Vagina (tissue), 2 donors: ENCODE measurements at regions not wholly inside any gene's neighbourhood (a gene's known extent, or its start where the extent isn't known, plus 50 kb on each side); places are given as distances from the start of the nearest gene placed in this dataset.

Experiments used
- DNase-seq, 2 donors: peaks; one replicate each; pipeline ENCODE4 v3.0.0-alpha.2; 2017; ENCODE audit errors: extremely low spot score in 2 of 2
- H3K27ac ChIP-seq: fragments of 200-600 bp; sonication (generic); one replicate; pipeline ENCODE4 v1.5.1; 2019
- H3K27me3 ChIP-seq: fragments of 200-600 bp; sonication (generic); one replicate; pipeline ENCODE4 v1.5.1; 2019
- H3K36me3 ChIP-seq, 2 donors: fragments of 200-600 bp; sonication (generic); one replicate each; pipeline ENCODE4 v1.5.1; 2017 to 2019
- H3K4me1 ChIP-seq: fragments of 200-600 bp; sonication (generic); one replicate; pipeline ENCODE4 v1.5.1; 2019
- H3K4me3 ChIP-seq, 2 donors: fragments of 200-600 bp; sonication (generic); 1 replicate in 1 of 2; 2 replicates in 1 of 2; pipeline ENCODE4 v1.5.1; 2016 to 2019
- H3K9me3 ChIP-seq: fragments of 200-600 bp; sonication (generic); one replicate; pipeline ENCODE4 v1.5.1; 2019
- CTCF ChIP-seq, 3 experiments: fragments of 450-650 bp in 2 of 3; fragments of 200-600 bp in 1 of 3; sonication (generic) in 1 of 3; IDR thresholded peaks; one replicate each; pipeline ENCODE4 v1.5.1; 2017 to 2019; ENCODE audit warnings: antibody characterized with exemption in 3 of 3, mild to moderate bottlenecking in 2 of 3, moderate library complexity in 2 of 3
- POLR2A ChIP-seq, 2 donors: fragments of 450-650 bp; IDR thresholded peaks; one replicate each; pipeline ENCODE4 v1.6.1; 2017; ENCODE audit warnings: antibody characterized with exemption in 2 of 2, mild to moderate bottlenecking in 2 of 2, moderate library complexity in 2 of 2
- POLR2AphosphoS5 ChIP-seq, 2 donors: sonication (generic); formaldehyde crosslinking; IDR thresholded peaks; one replicate each; pipeline ENCODE4 v1.9.0; 2017; ENCODE audit warnings: antibody characterized with exemption in 2 of 2, mild to moderate bottlenecking in 2 of 2, low read depth in 1 of 2; ENCODE audit not compliant: insufficient read depth in 1 of 2
- intact Hi-C: fragments of 100-400 bp; cut with DNase I; formaldehyde crosslinking; loops from one replicate; pipeline ENCODE4 v1.15.1; 2023

GRCh38 chr1:228898582-228898992 lies 163.3 kb downstream of the RHOU start:
- no peak overlapping the region for H3K4me3 ChIP-seq
- no peaks in the 10 kb centered on the region for H3K27me3 ChIP-seq
- TF ChIP-seq POLR2AphosphoS5 (IDR thresholded peaks at IDR 0.05; ENCODE audit: insufficient read depth in 1 of 2, low read depth in 1 of 2) (no peak), POLR2A (IDR thresholded peaks at IDR 0.05) (no peak), CTCF (IDR thresholded peaks at IDR 0.05) (no peak)
- H3K27ac ChIP-seq = no peak overlapping the region
- intact Hi-C loops = no loop called here
- H3K36me3 ChIP-seq = no peaks in the 10 kb centered on the region
- no peaks in the 10 kb centered on the region for H3K9me3 ChIP-seq
- DNase-seq = peak in 1 of 2 donors; percentile 74
- peaks cover 39% of the 10 kb centered on the region for H3K4me1 ChIP-seq

- peaks cover 42% of the 10 kb centered on the region for H3K4me1 ChIP-seq
- TF ChIP-seq POLR2A (IDR thresholded peaks at IDR 0.05) = no peak
- TF ChIP-seq CTCF (IDR thresholded peaks at IDR 0.05) = no peak
- TF ChIP-seq POLR2AphosphoS5 (IDR thresholded peaks at IDR 0.05; ENCODE audit: insufficient read depth in 1 of 2, low read depth in 1 of 2) = no peak
- DNase-seq = peak in 1 of 2 donors; percentile 87
- intact Hi-C loops = no loop called here
- H3K4me3 ChIP-seq = no peak overlapping the region
- H3K27me3 ChIP-seq = no peaks in the 10 kb centered on the region
- H3K27ac ChIP-seq = peak overlapping the region; percentile 59
- H3K9me3 ChIP-seq = no peaks in the 10 kb centered on the region
- H3K36me3 ChIP-seq = no peaks in the 10 kb centered on the region
Observed at GRCh38 chr1:228899421-228899956, 164.2 kb downstream of the RHOU start.

- intact Hi-C loops = no loop called here
- TF ChIP-seq POLR2AphosphoS5 (IDR thresholded peaks at IDR 0.05; ENCODE audit: insufficient read depth in 1 of 2, low read depth in 1 of 2) (peak; percentile 25 to 59), CTCF (IDR thresholded peaks at IDR 0.05) (no peak)
- H3K27me3 ChIP-seq = no peaks in the 10 kb centered on the region
- no peaks in the 10 kb centered on the region for H3K9me3 ChIP-seq
- H3K36me3 ChIP-seq = no peaks in the 10 kb centered on the region
- peak overlapping the region; percentile 59 for H3K27ac ChIP-seq
- DNase-seq = peak in 1 of 2 donors; percentile 94
- H3K4me1 ChIP-seq = peaks cover 42% of the 10 kb centered on the region
- no peak overlapping the region for H3K4me3 ChIP-seq
Observed at GRCh38 chr1:228900099-228900885, 165.0 kb downstream of the RHOU start.

GRCh38 chr1:228900886-228901392 lies 165.7 kb downstream of the RHOU start:
- H3K27me3 ChIP-seq = no peaks in the 10 kb centered on the region
- peaks cover 42% of the 10 kb centered on the region for H3K4me1 ChIP-seq
- DNase-seq = peak in 1 of 2 donors; percentile 52
- H3K9me3 ChIP-seq = no peaks in the 10 kb centered on the region
- TF ChIP-seq POLR2A (IDR thresholded peaks at IDR 0.05) = no peak
- no peak for TF ChIP-seq CTCF (IDR thresholded peaks at IDR 0.05)
- TF ChIP-seq POLR2AphosphoS5 (IDR thresholded peaks at IDR 0.05; ENCODE audit: insufficient read depth in 1 of 2, low read depth in 1 of 2) = no peak
- H3K36me3 ChIP-seq = no peaks in the 10 kb centered on the region
- no peak overlapping the region for H3K4me3 ChIP-seq
- peak overlapping the region; percentile 59 for H3K27ac ChIP-seq
- intact Hi-C loops = no loop called here
